Panc1 (cell line): ENCODE measurements at regions not wholly inside any gene's neighbourhood (a gene's known extent, or its start where the extent isn't known, plus 50 kb on each side); places are given as distances from the start of the nearest gene placed in this dataset.
A peak's percentile ranks its signal among the peaks of the same experiment; 100 is the strongest.

Experiments
- ATAC-seq: fragments of 200-7000 bp; cut with Tn5 transposase; 2 replicates; pipeline ENCODE4 v1.9.1; 2020; ENCODE audit warnings: mild to moderate bottlenecking, moderate library complexity
- BruUV-seq: library from RNA; stranded (reverse); fragments of 400-500 nt; replicated peaks from 2 replicates; lab custom pipeline; 2021; lab: Mats Ljungman, UMichigan
- CTCF ChIA-PET: fragments of 300-600 bp; sonication (Branson Sonifier 250); formaldehyde crosslinking; loops from one replicate; lab custom pipeline; 2022; ENCODE audit warnings: antibody characterized with exemption; lab: Charles Lee
- POLR2A ChIA-PET: fragments of 300-600 bp; sonication (Branson Sonifier 250); formaldehyde crosslinking; loops from one replicate; lab custom pipeline; 2022; ENCODE audit warnings: antibody characterized with exemption; lab: Charles Lee
- DNase-seq: peaks from one replicate; pipeline ENCODE4 v3.0.0-alpha.2; 2010; ENCODE audit warnings: low read depth, low spot score
- H3K27ac ChIP-seq: 2 replicates; pipeline ENCODE4 v1.5.1; 2011; ENCODE audit warnings: mild to moderate bottlenecking, low read length, inconsistent platforms
- H3K27me3 ChIP-seq: fragments of 200-500 bp; sonication (Bioruptor generic); 2 replicates; pipeline ENCODE4 v1.6.0; 2014; ENCODE audit warnings: low read length, inconsistent platforms; ENCODE audit not compliant: control insufficient read depth, insufficient read depth
- H3K36me3 ChIP-seq: fragments of 200-500 bp; sonication (Bioruptor generic); 2 replicates; pipeline ENCODE4 v1.5.1; 2014; ENCODE audit warnings: inconsistent platforms, mild to moderate bottlenecking, low read length, moderate library complexity; ENCODE audit not compliant: control insufficient read depth, insufficient read depth
- H3K4me1 ChIP-seq: 2 replicates; pipeline ENCODE4 v1.5.1; 2011; ENCODE audit warnings: inconsistent platforms, mild to moderate bottlenecking, low read length, moderate library complexity; ENCODE audit not compliant: control insufficient read depth, insufficient read depth
- H3K4me3 ChIP-seq, 2 experiments: 2 replicates each; pipeline ENCODE4 v1.5.1; 2011 to 2012; ENCODE audit warnings: low read depth in 2 of 2, low read length in 2 of 2, mild to moderate bottlenecking in 2 of 2, inconsistent platforms in 1 of 2, moderate library complexity in 1 of 2
- H3K9me3 ChIP-seq: fragments of 200-500 bp; sonication (Bioruptor generic); 2 replicates; pipeline ENCODE4 v1.5.1; 2014; ENCODE audit warnings: low read depth, mild to moderate bottlenecking, inconsistent platforms, low read length, moderate library complexity; ENCODE audit not compliant: control insufficient read depth, insufficient read depth
- POLR2AphosphoS5 ChIP-seq: IDR thresholded peaks from 2 replicates; pipeline ENCODE4 v1.6.1; 2012; ENCODE audit warnings: mild to moderate bottlenecking, low read depth, low read length, moderate library complexity
- SIN3A ChIP-seq: IDR thresholded peaks from 2 replicates; pipeline ENCODE4 v1.6.1; 2012; ENCODE audit warnings: low read depth, mild to moderate bottlenecking, low read length, moderate library complexity, borderline replicate concordance; ENCODE audit not compliant: insufficient read depth
- TCF7L2 ChIP-seq: IDR thresholded peaks from 2 replicates; pipeline ENCODE4 v1.6.1; 2011; ENCODE audit warnings: mild to moderate bottlenecking, low read depth, low read length, inconsistent platforms
- in situ Hi-C: cut with HindIII; loops from 2 replicates; pipeline ENCODE4 v1.10.0; 2016; ENCODE audit warnings: low sequenced_read_pairs, low pct_unique_long_range_greater_than_20kb
- intact Hi-C: fragments of 100-400 bp; cut with micrococcal nuclease; formaldehyde crosslinking; loops from one replicate; pipeline ENCODE4 v1.10.0; 2022; ENCODE audit not compliant: unreplicated experiment
- TF ChIP-seq, protein P1 (sequence below), 2 experiments: IDR thresholded peaks; 2 replicates each; pipeline ENCODE4 v1.6.1; 2011 to 2012; ENCODE audit warnings: low read depth in 2 of 2, control low read depth in 1 of 2, low read length in 1 of 2, mild to moderate bottlenecking in 1 of 2, moderate library complexity in 1 of 2; ENCODE audit not compliant: insufficient read depth in 1 of 2
- TF ChIP-seq, protein P2 (sequence below): fragments of 450-650 bp; IDR thresholded peaks from 2 replicates; pipeline ENCODE4 v1.5.1; 2017; ENCODE audit warnings: mild to moderate bottlenecking

DNA sequence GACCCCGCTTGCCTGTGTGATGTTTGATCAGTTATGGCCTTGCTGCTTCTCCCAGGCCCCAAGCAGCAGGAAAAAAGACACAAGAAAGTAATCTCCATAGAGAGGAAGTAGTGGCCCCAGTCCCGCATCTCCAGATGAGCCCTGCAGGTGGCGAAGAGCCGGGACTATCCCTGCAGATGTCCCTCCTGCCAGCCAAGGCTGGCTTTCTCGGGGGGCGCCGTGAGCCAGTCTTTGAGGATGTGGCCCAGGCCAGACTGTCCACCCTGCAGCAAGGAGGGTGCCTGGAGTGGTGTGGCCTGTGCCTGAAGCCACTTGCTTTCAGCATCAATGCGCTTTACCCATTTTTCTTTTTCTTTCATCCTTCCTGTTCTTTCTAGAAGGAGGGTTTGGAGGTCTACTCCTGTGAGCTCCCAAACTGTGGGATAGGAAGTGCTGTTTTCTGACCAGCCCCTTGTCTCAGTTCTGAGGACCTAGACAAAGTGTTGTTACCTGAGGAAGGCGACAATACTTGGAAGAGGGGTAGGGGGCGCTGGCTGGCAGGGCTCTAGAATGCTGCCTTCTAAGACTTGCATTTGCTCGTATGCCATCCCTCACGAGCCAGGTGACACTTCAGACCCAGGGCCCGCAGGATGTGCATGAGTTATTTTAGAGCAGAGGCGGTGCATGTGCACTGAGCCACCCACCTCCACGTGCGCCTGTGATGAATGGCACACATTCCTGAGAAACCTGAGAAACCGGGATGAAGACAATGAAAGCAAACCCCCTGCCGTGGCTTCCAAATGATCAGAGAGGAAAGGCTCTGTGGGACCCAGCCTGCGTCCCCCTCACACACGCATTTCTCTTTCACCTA is 255.8 kb downstream of the FBXO15 start:
- Histone ChIP-seq H3K36me3 (no peaks in the 10 kb centered on the region), H3K27me3 (no peaks in the 10 kb centered on the region), H3K9me3 (no peaks in the 10 kb centered on the region), H3K4me1 (no peaks in the 10 kb centered on the region), H3K4me3 (no peak overlapping the region), H3K27ac (no peak overlapping the region)
- ATAC-seq (peak; percentile 78), DNase-seq (no peak)
- in situ Hi-C loops (no loop called here), intact Hi-C loops (no loop called here)
- ChIA-PET POLR2A (no interaction called here), CTCF (no interaction called here)
- no peak for TF ChIP-seq SIN3A
- TF ChIP-seq, protein P1, sequence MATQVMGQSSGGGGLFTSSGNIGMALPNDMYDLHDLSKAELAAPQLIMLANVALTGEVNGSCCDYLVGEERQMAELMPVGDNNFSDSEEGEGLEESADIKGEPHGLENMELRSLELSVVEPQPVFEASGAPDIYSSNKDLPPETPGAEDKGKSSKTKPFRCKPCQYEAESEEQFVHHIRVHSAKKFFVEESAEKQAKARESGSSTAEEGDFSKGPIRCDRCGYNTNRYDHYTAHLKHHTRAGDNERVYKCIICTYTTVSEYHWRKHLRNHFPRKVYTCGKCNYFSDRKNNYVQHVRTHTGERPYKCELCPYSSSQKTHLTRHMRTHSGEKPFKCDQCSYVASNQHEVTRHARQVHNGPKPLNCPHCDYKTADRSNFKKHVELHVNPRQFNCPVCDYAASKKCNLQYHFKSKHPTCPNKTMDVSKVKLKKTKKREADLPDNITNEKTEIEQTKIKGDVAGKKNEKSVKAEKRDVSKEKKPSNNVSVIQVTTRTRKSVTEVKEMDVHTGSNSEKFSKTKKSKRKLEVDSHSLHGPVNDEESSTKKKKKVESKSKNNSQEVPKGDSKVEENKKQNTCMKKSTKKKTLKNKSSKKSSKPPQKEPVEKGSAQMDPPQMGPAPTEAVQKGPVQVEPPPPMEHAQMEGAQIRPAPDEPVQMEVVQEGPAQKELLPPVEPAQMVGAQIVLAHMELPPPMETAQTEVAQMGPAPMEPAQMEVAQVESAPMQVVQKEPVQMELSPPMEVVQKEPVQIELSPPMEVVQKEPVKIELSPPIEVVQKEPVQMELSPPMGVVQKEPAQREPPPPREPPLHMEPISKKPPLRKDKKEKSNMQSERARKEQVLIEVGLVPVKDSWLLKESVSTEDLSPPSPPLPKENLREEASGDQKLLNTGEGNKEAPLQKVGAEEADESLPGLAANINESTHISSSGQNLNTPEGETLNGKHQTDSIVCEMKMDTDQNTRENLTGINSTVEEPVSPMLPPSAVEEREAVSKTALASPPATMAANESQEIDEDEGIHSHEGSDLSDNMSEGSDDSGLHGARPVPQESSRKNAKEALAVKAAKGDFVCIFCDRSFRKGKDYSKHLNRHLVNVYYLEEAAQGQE (IDR thresholded peaks at IDR 0.05; ENCODE audit: insufficient read depth in 1 of 2, low read depth in 2 of 2, low read length in 1 of 2) = no peak
- TF ChIP-seq TCF7L2 = no peak
- TF ChIP-seq, protein P2, sequence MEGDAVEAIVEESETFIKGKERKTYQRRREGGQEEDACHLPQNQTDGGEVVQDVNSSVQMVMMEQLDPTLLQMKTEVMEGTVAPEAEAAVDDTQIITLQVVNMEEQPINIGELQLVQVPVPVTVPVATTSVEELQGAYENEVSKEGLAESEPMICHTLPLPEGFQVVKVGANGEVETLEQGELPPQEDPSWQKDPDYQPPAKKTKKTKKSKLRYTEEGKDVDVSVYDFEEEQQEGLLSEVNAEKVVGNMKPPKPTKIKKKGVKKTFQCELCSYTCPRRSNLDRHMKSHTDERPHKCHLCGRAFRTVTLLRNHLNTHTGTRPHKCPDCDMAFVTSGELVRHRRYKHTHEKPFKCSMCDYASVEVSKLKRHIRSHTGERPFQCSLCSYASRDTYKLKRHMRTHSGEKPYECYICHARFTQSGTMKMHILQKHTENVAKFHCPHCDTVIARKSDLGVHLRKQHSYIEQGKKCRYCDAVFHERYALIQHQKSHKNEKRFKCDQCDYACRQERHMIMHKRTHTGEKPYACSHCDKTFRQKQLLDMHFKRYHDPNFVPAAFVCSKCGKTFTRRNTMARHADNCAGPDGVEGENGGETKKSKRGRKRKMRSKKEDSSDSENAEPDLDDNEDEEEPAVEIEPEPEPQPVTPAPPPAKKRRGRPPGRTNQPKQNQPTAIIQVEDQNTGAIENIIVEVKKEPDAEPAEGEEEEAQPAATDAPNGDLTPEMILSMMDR = peak; percentile 52
- no peak for TF ChIP-seq POLR2AphosphoS5
- BruUV-seq = no TSS peak

DNA sequence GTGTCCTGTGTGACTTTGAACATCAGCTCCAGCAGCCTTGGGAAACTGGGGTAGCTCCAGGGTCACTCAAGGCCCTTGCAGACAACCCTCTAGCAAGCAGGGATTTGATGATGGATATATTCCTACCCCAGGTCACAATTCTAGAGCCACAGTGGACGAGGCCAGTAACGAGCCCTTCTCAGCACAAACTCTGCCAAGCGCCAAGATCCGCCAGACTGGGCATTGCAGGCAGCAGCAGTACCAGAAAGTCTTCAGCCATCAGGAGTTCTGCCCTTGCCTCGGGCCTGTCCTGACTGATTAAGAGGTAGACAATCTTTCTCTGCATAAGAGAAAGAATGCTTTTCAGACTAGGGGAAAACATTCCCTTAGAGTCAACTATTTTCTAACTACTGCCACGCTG is 259.1 kb downstream of the FBXO15 start:
- POLR2A ChIA-PET = interaction anchor here (0.6 kb wide), 1 partner anchor 19 kb away, joined by 3 read pairs; no protein-coding TSS in a partner anchor
- Histone ChIP-seq H3K4me3 (no peak overlapping the region), H3K27me3 (no peaks in the 10 kb centered on the region), H3K36me3 (no peaks in the 10 kb centered on the region), H3K4me1 (no peaks in the 10 kb centered on the region), H3K27ac (no peak overlapping the region), H3K9me3 (no peaks in the 10 kb centered on the region)
- DNase-seq = no peak
- TF ChIP-seq, protein P2 = no peak
- TF ChIP-seq, protein P1 (IDR thresholded peaks at IDR 0.05; ENCODE audit: insufficient read depth in 1 of 2, low read depth in 2 of 2, low read length in 1 of 2) = no peak
- TF ChIP-seq POLR2AphosphoS5 = no peak
- no peak for TF ChIP-seq TCF7L2
- TF ChIP-seq SIN3A = no peak
- ATAC-seq = no peak; the same call in 1 of the 2 replicates
- BruUV-seq = no TSS peak
- in situ Hi-C loops (no loop called here), intact Hi-C loops (no loop called here)
- CTCF ChIA-PET = no interaction called here
